ENCODE measurements at regions not wholly inside any gene's neighbourhood (a gene's known extent, or its start where the extent isn't known, plus 50 kb on each side); places are given as distances from the start of the nearest gene placed in this dataset.

DNA sequence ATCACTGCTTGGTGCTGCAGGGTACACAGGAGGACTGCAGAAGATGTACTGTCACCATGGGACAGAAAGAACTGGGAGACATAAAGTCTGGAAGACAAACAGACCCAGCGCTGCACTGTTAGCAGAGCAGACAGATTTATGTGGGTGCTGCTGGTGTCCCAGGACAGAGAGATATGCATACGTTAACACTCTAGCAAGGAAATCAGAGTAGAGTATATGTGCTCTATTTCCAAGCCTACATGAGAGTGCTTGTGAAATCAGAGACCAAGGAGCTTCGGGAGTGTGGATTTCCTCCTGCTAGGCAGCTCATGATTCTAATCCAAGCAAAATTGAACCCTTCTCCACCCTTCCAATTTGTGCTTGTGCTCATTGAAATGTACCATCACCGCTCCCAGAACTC is 416.5 kb downstream of the VRK1 start:
- DNase-seq = no peak

DNA sequence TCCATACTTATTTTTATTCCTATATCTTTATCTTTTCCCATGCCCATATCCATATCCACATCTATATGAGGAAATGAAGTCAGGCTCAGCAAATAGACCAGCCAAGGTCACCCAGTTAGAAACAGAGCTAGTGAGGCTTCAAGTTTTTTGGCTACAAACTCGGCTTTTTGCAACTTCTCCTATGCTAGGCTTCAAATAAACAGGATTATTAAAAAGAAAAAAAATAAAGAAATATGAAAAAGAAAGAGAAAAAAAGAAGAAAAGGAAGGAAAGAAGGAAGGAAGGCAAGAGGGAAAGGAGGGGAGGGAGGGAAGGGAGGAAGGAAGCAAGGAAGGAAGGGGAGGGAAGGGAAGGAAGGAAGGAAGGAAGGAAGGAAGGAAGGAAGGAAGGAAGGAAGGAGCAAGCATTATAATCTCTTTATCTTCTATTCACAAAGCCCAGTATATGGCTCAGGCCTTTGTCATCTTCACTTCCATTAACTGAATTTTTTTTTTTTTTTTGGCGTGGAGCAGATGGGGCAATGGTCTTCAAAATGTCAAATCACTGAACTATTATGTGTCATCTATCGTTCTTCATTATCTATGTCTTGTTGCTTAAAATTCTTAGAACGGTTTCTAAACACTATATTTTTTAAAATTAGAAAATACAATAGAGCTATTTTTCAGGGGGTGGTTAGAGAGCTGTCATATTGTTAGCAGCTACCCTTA is 418.2 kb downstream of the VRK1 start:
- DNase-seq = no peak

DNA sequence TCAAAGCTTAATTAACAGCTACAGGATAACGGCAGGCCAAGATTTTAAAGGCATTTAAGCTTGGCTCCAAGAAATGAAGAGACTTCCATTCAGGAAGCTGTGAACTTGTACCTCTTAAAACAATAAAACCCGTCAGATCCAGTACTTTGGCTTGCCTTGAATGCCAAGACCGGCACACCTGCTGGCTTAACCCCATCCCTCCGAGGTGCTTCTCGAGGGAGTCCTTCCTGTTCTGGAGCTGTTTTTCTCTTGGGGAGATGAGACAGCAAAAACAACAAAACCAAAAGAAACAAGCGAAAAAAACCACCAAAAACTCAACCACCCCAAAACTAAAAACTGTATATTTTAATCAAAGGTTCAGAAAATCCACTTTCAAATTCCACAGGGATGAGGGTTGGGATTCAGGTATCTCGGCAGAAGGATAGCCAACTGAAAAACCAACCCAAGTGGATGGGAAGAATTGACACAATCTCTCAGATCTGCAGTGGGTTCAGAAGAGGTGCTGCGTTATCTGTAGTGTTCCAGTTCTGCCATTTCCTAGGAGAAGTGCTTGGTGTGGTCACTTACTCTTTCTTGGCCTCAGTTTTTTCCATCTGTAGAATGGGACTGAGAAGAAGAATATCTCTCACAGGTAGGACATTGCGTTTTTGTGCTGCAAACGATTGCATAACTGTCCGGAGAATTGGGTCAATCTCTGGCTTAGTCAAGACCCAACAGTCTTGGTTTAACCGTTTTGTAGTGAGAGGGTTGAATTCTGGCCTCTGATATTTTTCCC is 420.1 kb downstream of the VRK1 start:
- no peak for DNase-seq

DNA sequence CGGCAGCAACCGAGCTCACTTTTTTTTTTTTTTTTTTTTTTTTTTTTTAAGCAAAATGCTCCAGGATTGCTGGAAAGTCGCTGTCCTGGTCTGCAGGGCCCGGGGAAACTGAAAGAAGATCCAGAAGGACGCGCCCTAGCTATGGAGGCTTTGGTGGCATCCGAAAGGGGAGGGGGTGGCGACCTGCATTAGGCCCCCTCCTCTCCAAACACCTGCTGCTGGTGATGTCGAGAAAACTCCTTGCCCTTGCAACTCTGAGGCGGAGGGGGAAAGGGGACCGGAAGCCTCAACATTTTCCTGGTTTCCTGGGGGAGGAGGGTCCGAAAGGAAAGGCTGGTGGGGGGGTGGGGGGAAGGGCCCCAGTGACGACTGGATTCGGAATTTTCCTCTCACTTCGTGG is 421.1 kb downstream of the VRK1 start:
- DNase-seq = no peak

DNA sequence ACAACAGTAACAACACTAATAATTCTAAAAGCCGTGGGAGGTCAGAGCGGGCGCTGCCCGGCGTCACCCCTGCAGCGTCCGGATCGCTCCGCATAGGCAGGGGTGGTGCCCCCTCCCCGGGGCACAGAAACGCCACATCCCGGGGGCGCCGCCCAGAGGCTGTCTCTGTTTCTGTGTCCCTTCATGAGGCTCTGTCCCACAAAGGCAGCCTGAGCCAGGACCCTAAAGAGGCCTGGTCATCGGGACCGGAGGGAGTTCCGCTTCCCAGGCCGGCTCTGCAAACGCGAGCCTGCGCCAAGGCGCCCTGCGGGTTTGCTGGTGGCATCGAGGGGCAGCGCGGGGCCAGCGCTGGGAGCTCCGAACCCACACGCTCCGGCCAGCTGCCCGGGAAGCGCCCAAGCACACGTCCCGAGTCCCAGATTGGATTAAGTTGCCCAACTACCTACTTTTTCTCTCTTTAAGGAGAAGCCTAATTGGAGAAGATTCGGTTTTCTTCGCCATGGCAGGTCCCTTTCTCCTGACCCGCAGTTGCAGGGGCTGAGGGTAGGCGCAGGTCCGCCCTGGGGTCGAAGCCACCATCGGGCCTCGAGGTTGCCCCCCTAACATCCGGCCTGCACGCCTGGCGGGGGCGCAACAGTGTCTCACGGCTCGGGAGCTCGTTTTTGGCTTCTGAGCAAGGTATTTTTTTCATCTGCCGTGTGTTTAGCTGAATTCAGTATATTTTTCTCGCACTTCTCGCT is 421.7 kb downstream of the VRK1 start:
- DNase-seq = no peak

DNA sequence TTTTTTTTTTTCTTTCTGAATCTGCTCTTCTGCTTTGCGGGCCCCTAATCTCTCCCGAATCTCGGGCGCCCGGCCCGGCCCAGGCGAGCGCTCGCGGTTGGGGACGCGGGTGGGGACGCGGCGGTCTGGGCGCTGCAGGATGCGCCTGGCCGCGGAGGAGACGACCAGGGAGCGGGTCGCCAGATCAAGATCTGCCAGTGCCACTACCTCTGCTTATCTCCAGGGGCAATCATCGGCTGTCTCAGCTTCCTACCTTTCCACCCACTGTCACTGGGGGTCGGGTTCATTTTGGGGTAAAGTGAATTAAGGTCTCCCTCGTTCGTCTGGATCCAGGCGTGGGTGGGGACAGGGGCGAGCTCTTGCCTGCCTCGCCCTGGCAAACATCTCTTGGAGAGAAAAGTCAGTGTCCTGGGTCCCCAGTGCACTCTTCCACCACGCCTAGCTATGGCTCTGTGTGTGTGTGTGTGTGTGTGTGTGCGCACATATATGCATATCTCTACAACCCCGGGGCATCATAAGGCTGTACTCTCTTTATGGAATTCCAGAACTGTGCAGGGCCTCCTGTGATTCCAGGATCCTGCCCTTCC is 422.3 kb downstream of the VRK1 start:
- DNase-seq = no peak

DNA sequence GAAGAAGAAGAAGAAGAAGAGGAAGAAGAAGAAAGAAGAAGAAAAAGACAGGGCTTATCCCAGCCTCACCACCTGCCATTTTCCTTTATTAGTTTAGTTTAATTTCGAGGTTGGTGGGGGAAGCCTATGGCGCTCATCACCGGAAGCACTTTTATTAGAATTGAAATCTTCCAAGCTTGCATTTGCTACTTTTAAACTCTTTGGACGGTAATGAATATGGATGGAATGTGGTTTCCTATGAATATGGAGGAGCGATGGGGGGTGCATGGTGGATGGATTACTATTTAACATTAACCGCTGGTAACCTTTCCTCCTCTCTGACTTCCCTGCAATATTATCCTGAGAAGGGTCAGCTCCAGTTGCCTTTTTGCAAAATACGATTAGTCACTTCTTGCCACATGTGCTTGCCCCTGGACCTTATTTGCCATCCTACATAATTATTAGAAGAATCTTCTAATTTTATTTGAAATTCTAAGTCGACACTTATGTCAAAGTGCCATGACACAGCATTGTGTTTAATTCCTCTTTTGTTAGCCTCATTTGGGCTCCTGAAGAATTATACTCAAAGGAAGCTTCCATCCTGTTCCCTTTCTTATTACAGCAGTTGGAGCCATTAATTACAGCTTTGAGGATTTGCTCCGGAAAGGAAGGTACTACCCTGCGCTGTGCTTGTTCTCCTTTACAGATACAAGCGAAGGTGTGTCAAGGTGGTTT is 424.5 kb downstream of the VRK1 start:
- no peak for DNase-seq

DNA sequence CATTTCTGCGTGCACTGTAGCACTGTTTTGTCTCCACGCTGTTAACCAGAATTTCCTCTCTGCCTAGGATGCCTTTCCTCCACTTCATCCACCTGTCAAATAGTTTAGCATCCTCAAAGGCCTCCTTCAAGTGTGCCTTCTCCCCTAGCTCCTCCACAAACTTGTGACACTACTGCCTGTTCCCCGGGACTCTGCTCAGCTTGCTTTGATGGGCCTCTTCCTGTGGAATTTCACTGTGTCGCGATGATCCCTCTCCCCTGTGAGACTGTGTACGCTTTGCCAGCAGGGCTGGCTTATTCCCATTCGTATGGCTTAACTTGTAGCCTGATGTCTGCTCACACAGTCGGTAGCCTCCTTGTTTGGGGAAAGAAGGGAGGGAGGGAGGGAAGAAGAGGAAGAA is 426.8 kb downstream of the VRK1 start:
- no peak for DNase-seq

DNA sequence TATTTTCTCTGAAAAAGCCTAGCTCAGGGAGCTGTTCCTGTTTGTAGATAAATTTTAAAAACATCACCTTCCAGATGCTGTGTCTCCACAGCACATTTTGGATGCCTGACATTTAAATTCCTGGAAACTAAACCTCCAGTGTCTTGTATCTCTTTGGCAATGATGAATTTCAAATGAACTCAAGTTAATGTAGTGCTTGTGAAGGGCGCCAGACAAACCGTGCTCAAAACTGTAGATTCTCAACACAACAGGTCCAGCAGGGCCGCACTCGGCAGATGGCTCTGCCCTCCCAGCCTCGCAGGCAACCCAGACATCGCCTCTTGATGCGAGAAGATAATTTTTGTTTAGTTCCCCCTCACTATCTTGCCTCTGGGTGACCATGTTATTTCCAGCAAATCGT is 432.9 kb downstream of the VRK1 start:
- DNase-seq = no peak

DNA sequence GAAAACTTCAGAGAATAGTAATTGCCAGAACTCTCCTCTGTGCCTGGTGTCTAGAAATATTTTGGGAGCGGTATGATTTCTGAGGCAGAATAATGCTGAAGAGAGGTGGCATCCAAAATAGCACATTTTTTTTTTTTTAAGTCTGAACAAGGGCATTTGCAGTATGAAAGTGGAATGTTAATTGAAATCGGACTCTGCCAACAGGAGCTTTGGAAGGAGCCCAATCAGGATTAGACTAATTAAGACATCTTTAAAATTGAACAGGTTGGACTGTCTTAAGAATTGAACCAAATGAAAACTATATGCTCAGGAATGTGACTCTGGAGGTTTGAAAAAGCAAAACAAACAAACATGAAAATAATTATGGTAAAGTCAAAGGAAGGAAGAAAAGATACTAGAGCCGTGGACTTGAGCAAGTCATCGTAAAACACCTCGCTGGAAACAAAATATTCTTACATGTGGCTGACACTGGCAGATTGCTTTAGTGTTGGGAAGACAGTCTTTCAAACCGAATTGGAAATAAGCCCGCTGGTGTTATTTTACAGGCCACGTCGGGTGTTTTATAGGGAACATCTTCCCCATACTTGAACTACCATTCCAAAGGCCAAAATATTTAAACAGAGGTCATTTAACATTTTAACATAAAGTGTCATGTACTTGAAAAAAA is 436.3 kb downstream of the VRK1 start:
- DNase-seq = no peak

DNA sequence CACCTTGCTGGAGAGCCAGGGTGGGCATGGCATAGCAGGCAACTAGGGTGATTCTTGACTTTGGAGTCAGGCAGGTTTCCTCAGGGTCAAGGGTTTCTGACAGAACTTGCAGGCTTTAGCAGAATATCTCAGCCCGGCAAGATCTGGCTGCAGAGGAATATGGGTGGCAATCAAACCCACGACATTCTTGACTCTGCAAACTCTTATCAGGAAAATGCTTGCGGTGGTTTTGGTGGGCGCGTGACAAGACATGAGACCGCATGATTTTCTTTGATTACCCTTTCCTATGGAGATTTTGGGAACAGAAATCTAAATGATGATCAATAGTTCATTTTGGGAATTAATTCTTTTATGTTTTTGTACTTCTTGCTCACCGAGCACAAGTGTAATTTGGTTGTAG is 449.5 kb downstream of the VRK1 start:
- no peak for DNase-seq

DNA sequence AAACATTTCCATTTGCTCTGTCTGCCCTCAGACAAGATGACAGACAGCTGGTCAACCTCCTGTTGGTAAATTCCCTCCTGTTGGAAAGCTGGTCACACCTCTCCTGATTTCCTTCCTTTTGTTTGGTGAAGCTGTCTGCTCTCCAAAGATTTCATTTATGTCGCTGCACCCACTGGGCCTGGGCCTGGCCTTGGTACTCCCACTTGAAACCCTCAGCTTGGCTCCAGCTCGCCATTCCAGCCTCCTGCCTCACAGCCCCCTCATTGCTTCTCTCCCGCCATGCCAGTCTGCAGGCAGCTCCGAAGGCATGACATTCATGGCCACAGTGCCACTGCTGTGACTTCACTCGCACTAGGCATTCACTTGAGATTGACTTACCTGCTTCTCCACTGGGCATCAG is 451.8 kb downstream of the VRK1 start:
- DNase-seq = no peak

DNA sequence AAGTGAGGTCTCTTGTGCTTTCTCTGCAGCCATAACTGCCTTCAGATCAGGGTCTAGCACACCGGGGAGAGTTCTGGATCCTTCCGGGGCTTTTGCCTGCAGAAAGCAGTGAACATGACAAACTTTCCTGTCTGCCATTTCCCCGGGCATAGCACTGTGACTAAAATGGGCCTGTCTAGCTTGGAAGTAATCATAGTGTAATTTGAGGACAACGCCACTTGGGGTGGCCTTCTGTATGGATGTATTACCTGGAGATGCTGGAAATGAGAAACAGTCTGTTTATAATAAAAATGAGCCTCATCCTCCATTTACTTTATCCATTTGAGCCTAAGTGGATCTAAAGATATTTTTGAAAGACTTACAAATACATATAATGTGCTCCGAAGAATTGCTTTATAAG is 453.7 kb downstream of the VRK1 start:
- DNase-seq = no peak

DNA sequence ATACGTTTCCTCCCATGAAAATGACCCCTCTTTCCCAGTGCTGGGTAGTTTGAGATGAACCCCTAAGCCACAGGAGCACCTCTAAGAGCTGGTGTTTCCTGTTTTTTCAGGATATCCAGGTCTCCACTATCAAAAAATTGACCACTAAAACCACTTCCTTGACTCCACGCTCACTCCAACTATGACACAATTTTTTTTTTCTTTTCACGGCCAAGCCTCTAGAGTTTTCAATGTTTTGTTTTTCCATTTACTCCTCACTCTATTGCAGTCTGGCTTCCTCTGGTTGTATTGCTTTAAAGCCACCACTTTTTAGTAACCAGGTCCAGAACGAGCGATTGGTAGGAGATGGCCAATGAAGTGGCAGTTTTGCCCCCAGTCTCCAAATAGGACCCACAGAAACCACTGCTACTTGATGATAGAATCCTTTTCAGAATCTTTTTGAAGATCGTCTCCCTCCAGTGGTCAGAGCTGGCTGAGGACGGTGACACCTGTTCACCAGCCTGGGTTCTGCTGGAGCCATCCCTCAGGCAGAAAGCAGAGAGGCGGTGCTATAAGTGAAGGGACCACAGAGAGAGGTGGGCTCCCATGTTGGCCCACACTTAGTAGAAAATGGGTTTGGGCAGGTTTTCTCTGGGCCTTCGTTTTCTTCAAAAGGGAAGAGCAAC is 454.4 kb downstream of the VRK1 start:
- no peak for DNase-seq

DNA sequence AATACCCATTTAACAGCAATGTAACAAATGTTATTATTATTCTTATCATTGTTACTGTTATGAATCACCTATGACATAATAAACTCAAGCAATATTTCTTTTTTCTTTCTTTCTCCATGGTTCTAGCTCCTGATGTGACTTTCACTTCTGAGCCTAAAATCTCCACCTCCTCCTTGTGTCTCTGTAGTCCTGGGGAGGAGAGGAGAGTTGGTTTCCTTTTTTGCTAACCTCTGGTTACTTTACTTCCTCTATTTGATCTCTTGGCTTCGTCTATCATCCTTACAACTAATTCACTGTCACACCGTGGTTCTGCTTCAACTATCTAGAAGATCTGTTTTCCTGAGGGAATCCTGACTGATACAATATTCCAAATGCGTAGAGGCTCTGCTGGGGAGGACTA is 456.6 kb downstream of the VRK1 start:
- DNase-seq = no peak

DNA sequence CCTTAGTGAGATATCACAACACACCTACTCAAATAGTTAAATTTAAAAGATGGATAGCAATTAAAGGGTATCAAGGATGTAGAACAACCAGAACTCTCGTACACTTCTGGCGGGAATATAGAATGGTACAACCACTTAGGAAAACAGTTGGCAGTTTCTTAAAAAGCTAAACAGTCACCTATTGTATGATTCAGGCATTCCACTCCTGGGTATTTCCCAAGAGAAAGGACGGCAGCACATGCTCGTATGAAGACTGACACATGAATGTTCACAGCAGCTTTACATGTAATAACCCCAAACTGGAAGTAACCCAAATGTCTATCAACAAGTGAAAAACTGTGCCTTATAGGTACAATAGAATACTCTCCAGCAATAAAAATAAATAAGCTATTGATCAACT is 465.2 kb downstream of the VRK1 start:
- DNase-seq = no peak

DNA sequence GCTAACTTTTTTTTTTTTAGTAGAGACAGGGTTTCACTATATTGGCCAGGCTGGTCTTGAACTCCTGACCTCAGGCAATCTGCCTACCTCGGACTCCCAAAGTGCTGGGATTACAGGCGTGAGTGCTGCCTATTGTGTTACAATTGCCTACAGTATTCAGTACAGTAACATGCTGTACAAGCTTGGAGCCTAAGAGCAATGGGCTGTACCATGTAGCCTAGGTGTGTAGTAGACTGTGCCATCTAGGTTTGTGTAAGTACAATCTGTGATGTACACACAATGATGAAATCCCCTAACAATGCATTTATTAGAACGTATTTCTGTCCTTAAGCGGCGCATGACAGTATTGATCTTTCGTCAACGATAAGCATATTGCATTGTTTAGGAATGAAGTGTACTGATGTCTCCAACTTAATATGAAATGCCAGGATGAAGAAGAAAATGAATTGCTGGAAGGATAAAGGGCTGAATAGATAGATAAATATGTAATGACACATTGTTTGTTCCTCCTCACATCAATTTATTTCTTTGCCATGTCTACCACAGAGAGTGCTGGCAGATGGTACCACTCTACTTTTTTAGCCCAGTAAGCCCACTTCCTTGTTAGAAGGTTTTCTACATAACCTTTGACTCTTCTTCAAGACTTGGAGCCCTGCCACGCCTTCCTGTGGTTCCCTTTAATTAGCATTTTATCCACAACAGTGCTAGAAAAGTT is 467.5 kb downstream of the VRK1 start:
- DNase-seq = no peak

DNA sequence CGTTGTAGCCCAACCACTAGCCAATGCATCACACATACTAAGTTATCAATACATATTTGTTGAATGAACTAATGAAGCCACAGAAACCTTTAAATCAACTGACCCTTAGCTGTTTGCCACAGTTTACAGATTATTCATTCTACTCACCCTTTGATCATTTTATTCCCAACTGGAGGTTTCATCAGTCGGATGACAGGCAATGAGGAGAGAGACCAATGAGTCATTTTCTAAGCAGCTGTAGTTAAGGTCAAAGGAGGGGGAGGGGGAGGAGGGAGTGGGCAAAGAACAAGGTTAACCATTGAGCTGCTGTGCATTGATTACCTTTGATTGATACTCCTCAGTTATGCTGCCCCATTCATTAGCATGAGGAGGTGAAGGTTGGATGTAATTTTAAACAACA is 469.5 kb downstream of the VRK1 start:
- no peak for DNase-seq

DNA sequence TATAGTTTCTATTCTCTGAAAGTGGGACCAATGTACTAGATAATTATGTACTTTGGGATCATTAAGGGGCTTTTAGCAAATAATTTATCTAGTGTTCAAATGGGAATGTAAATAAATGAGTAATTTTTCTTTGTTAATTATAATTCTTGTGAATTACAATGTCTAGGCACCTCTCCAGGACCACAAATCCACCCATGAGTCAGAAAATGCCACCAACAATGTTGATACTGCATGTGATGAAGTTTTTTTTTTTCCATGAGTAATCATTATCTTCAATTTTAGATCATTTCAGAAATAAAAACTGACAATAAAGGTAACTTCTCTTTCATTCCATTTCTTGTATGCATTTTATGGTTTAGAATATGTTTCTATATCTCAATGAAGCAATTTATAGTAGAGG is 470.3 kb downstream of the VRK1 start:
- no peak for DNase-seq

DNA sequence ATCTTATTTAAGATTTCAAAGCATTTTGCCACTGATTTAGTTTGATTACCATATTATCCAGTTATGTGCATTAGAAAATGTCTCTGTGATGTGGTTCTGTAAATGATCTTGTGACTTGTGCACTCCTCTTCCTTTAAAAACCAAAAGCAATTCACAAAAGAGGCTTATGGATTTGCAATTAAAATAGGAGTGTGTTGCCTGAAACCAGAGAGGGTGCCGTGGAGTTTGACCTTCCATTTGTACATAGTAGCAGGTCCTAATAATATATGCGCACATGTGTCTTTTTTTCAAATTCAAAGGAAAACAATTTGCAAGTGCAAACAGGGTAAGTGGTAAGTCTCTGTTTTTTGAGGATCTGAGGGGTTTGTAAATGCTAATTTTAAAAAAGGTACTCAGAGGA is 470.9 kb downstream of the VRK1 start:
- DNase-seq = no peak

DNA sequence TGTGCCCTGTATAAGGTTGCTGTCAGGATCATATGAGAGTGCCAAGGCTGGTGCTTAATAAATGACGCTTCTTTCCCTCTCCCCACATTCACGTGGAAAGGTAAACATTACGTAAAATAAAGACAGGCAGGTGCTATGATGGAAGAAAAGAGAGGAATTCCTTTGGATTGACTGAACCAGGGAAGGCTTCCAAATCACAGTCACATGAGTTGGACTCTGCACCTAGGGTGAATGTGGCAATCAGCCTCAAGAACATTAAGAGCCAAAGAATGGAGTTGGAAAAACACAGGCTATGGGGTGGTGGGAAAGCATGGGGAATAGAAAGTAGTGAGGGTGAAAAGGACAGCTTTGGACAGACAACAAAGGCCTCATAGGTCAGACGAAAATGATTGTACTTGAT is 473.1 kb downstream of the VRK1 start:
- DNase-seq = no peak
